D721Med (cell line): ENCODE measurements at regions not wholly inside any gene's neighbourhood (a gene's known extent, or its start where the extent isn't known, plus 50 kb on each side); places are given as distances from the start of the nearest gene placed in this dataset.

Experiments
- DNase-seq: peaks from one replicate; pipeline ENCODE4 v3.0.0; 2011; ENCODE audit warnings: low spot score; ENCODE audit not compliant: insufficient read length
- FAIRE-seq: peaks from 2 replicates; lab custom pipeline; 2011; peaks lifted over from hg19 to GRCh38; lab: Jason Lieb, UNC
- CTCF ChIP-seq: IDR thresholded peaks from 2 replicates; pipeline ENCODE4 v1.5.1; 2012; ENCODE audit warnings: mild to moderate bottlenecking, control low read depth; ENCODE audit not compliant: insufficient read depth; ENCODE audit errors: missing control alignments

GRCh38 chr6:109295774-109296156 lies 86.5 kb downstream of the CD164 start:
- TF ChIP-seq CTCF, result no peak
- DNase-seq, result no peak
- FAIRE-seq, result no peak

GRCh38 chr6:109295109-109295773 lies 87.0 kb downstream of the CD164 start:
- FAIRE-seq, result no peak
- TF ChIP-seq CTCF, result no peak
- no peak for DNase-seq

GRCh38 chr6:109292983-109293586 lies 89.2 kb downstream of the CD164 start:
- no peak for TF ChIP-seq CTCF
- no peak for FAIRE-seq
- no peak for DNase-seq

GRCh38 chr6:109292420-109292819 lies 89.8 kb downstream of the CD164 start:
- no peak for FAIRE-seq

GRCh38 chr6:109291902-109292301 lies 90.4 kb downstream of the CD164 start:
- FAIRE-seq, result no peak
- no peak for DNase-seq
- no peak for TF ChIP-seq CTCF

More at GRCh38 chr6:109292420-109292819, 89.8 kb downstream of the CD164 start:
- TF ChIP-seq CTCF, result no peak
- DNase-seq, result no peak

GRCh38 chr6:109290143-109290931 lies 91.9 kb downstream of the CD164 start:
- FAIRE-seq (no peak), DNase-seq (no peak)
- no peak for TF ChIP-seq CTCF
